HS-5 (cell line): ENCODE measurements at regions not wholly inside any gene's neighbourhood (a gene's known extent, or its start where the extent isn't known, plus 50 kb on each side); places are given as distances from the start of the nearest gene placed in this dataset.

Source experiments
- DNase-seq: peaks from one replicate; pipeline ENCODE4 v3.0.0-alpha.2; 2012; ENCODE audit warnings: low read depth

GRCh38 chr12:77723308-77723707 is 107.4 kb upstream of the NAV3 start:
- no peak for DNase-seq

GRCh38 chr12:77722536-77722935 is 108.2 kb upstream of the NAV3 start:
- DNase-seq: no peak

DNA sequence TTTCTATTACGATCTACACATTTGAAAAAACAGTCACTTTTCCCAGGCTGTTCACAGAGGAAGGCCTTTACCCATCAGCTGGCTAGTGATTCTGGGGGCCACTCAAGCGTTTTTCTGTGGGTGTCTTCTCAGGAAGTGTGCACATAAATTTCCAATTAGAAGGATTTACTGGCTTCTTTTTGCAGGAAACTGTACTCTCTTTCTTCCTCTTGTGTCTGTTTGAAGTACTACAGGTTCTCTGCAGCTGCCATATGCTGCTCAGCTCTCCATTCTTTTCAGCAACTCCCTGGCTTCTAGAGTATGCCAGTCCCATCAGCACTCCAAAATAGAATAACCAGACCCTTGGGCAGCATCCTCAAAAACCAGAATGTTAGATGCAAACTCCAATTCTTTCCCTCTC is 110.4 kb upstream of the NAV3 start:
- DNase-seq: no peak

- no peak for DNase-seq
Measured at GRCh38 chr12:77710209-77710608, 120.5 kb upstream of the NAV3 start.

DNA sequence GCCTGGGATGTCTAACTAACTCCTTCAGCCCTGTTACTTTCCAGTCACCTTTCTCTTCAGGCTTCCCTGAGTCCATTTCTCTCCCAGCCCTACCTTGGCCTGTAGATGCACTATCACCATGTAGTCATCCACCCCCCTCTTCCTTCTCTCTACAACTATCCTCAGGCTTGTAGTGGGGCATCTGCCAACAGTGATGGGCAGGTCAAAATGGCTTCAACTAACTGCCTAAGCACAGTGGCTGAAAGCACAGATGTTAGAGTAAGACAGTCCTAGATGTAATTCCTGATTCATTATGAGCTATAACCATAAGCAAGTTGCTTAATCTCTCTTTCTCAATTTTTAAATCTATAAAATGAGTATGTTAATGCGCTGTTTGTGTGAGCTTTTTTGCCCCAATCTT is 133.6 kb upstream of the NAV3 start:
- DNase-seq: no peak

- DNase-seq: no peak
Measured at GRCh38 chr12:77696183-77696582, 134.5 kb upstream of the NAV3 start.

DNA sequence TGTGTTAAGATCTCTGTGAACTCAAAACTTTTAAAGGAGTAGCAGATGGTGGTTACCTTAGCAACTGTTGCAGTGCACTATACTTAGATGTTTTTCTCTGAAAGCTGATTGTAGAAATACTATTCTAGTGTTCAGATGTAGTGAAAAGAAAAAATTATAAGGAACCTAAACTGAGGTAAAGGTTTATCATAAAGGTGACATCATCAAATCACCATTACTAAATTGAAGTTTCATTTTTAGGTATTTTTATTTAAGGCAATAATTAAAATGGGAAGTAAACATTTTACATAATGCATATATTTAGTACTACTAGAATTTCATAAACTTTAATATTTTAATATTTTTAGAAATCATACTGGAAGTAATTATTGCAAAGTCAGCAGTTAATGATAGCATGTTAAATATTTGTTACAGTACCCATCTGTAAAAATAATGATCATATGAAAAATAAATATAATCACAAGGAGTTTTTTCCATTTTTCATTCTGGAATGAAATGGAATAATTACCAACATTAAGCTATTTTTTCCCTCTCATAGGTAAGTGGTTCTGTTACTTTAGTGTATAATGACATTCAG is 141.1 kb upstream of the NAV3 start:
- no peak for DNase-seq

DNA sequence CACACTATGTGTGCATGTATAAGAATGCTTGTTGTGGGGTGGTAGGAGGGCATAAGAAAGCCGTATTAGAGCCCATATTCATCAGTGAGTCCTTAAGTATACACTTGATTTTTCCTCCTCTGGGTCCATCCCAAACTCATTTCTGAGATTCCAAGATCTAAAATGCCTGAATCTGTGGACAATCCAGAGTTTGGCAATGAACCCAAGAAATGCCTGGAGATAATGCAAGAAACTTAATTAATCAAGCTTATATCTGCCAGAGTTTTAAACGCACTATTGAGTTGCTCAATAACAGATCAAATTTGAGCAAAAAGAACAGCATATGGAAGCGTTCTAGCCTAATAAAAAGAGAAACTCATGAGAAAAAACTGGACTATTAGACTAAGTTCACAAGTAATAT is 143.4 kb upstream of the NAV3 start:
- DNase-seq: no peak

- no peak for DNase-seq
Measured at GRCh38 chr12:77686760-77687159, 143.9 kb upstream of the NAV3 start.

DNA sequence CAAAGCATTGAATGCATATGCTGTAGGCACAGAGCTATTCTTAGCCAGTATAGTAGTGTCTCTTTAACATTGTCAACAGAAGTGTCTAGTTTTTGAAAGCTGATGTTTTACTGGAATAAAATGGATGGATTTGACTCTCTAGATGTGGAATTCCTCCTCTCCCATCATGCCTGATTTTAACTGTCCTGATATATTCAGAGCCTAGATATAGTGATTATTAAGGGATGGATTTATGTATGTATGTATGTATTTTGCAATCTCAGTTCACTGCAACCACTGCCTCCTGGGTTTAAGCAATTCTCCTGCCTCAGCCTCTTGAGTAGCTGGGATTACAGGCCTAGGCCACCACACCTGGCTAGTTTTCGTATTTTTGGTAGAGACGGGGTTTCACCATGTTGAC is 144.8 kb upstream of the NAV3 start:
- no peak for DNase-seq

- peak; percentile 42 for DNase-seq
Measured at GRCh38 chr12:77685112-77685511, 145.6 kb upstream of the NAV3 start.

DNA sequence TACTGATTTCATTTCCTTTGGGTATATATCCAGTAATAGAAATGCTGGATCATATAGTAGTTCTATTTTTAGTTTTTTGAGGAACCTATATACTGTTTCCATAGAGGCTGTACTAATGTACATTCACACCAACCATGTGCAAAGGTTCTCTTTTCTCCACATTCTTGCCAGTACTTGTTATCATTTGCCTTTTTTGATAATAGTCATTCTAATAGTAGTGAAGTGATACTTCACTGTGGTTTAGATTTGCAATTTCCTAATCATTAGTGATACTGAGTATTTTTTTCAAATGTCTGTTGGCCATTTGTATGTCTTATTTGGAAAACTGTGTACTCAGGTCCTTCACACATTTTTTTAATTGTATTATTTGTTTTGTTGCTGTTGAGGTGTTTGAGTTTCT is 148.2 kb upstream of the NAV3 start:
- DNase-seq: no peak

GRCh38 chr12:77681726-77682125 is 149.0 kb upstream of the NAV3 start:
- DNase-seq: no peak

- DNase-seq: no peak
Measured at GRCh38 chr12:77679686-77680085, 151.0 kb upstream of the NAV3 start.

GRCh38 chr12:77678621-77679020 is 152.1 kb upstream of the NAV3 start:
- DNase-seq: no peak

- DNase-seq: no peak
Measured at GRCh38 chr12:77667101-77667500, 163.6 kb upstream of the NAV3 start.

GRCh38 chr12:77648716-77649115 is 182.0 kb upstream of the NAV3 start:
- no peak for DNase-seq

- DNase-seq: no peak
Measured at GRCh38 chr12:77645966-77646598, 184.6 kb upstream of the NAV3 start.

DNA sequence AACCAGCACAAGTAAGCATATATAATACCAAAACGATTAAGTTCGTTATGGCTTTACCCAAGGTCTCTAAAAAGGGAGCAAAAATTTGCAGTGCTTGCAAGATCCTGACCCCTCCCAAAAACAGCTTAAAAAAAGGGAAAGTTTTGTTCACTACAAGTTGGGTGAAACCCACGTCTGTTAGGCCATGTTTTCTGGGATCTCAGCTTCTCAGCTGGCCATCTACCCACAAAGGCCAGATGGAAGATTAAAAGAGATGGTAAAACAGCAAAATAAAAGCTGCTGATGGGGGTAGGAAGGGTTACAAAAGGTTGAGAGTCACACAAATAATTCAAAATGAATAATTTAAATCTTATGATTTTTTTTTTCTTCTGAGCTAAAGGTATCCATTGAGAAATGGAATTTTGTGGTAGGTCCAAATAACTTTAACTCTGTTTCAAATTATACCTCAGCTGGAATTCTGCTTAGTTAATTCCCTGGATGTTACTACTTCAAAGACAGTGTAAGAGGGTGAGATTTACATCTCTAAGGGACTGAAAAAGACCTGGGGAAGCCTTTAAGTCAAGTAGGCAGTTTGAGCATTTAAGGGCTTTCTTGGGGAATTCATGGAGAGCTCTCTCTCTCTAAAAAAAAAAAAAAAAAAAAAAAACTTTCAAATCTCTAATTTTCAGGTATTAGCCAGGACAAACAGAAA is 185.6 kb upstream of the NAV3 start:
- no peak for DNase-seq

GRCh38 chr12:77642246-77642645 is 188.4 kb upstream of the NAV3 start:
- no peak for DNase-seq

- DNase-seq: no peak
Measured at GRCh38 chr12:77640356-77640755, 190.3 kb upstream of the NAV3 start.

- DNase-seq: no peak
Measured at GRCh38 chr12:77630790-77631445, 199.8 kb upstream of the NAV3 start.

DNA sequence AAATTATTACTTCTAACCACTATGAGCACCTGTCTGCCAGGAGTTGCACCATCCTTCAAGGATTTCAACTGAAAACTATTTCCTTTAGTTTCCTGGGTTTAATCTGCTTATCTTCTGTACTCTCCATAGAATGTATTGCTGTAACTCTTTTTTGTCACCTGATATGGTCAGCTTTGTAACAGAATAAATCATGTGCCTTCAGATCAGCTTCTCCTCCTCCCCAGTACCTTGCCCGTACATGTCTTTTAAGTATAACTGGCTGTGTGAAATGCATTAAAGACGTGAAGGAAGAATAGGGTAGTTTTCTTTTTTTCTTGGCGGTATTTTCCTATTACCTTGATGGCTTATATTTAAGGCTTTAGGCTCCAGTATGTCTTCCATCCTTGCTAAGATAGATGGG is 200.3 kb upstream of the NAV3 start:
- no peak for DNase-seq
